HG02870 (cell line): ENCODE measurements at regions not wholly inside any gene's neighbourhood (a gene's known extent, or its start where the extent isn't known, plus 50 kb on each side); places are given as distances from the start of the nearest gene placed in this dataset.
"Not testable (repeated sequence)": the region's sequence is repeated elsewhere in the genome, so short reads cannot be mapped to it uniquely, and the experiment has no call there.

Source experiments
- ATAC-seq: cut with Tn5 transposase; IDR thresholded peaks from one replicate; pipeline ENCODE4 v1.9.1; 2021; ENCODE audit warnings: mild to moderate bottlenecking, moderate library complexity; ENCODE audit not compliant: unreplicated experiment

DNA sequence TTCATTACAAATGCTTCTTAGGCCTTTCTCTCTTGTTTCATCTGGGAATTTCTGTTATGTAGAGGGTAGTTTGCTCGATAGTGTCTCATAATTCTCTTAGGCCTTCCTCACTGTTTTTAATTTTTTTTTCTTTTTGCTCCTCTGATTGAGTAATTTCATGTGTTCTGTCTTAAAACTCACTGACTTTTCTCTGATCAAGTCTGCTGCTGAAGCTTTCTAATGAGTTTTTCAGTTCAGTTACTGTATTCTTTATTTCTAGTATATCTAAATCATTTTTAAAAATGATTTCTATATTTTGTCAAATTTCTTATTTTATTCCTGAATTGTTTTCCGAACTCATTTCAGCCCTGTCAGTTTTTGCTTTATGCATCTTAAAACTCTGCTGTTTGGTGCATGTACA is 228.0 kb downstream of the MID1IP1 start:
- ATAC-seq, result no peak

DNA sequence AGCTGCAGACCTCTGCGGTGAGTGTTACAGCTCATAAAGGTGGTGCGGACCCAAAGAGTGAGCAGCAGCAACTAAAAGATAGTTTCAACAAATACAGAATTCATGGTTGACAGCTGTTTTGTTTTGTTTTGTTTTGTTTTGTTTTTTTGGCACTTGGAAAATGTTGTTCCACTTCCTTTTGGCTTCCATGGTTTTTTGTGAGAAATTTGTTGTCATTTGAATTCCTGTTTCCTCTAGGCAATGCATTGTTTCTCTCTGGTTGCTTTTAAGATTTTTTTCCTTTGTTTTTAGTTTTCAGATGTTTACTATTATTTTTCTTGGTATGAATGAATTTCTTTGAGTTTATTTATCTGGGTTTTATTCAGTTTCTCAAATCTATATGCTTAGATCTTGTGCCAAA is 229.4 kb downstream of the MID1IP1 start:
- no peak for ATAC-seq

- ATAC-seq, result no peak
Observed at GRCh38 chrX:39039890-39040289, 238.6 kb downstream of the MID1IP1 start.

- ATAC-seq, result no peak
Observed at GRCh38 chrX:39043838-39044550, 242.7 kb downstream of the MID1IP1 start.

- ATAC-seq, result no peak
Observed at GRCh38 chrX:39047174-39047573, 245.9 kb downstream of the MID1IP1 start.

DNA sequence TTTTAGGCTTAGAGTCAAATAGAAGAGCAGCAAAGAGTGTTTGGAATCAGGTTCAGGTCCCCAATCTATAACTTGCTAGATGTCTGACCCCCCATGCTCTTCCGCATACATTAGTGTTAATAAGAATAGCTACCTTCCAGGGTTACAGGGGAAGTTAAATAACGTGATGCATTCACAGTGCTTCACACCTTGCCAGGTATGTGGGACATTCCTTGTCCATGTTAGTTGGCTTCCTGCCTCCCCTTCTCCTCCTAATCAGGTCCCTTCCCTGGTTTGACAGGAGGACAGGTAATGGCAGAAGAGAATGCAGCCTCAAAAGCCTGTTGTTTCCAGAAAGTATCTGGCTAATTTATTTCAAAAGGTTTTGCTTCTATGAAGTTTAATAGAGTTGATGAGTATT is 248.7 kb downstream of the MID1IP1 start:
- no peak for ATAC-seq

DNA sequence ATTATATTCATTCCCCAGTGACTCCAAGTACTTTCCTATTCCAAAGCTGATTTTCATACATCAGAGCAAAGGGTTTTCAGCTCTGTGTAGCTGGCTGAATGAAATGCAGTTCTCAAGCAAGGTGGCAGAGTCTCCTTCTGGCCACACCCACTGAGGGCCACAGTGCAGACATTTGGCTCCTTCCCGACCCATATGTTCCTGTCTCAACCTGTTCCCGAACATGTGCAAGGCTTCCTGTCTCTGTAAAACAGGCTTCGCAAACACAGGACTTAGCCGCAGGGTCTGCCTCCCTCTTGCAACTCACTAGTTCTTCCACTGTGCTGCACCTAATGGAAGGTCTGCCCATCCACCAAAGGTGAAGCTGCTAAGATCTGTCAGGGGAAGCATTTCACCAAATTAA is 249.2 kb downstream of the MID1IP1 start:
- no peak for ATAC-seq

DNA sequence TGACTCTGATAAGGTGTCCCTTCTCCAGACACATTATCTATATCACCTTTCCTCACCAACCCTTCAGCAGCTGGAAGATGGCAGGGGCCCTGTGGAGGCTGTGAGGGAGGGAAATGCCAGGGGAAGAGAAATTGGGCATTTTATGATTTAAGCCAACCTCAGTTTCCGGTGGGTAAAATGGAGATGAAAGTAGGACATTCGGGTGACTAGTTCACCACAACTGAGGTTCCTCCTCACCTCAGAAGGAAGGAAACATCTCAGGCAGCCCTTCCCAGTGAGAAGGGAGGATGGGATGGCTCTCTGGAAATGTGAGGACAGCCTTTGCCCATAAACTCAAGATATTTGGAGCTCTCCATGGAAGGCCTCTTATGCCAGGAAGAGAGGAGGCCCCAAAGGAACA is 251.5 kb downstream of the MID1IP1 start:
- ATAC-seq, result no peak

- ATAC-seq, result no peak
Observed at GRCh38 chrX:39058724-39059123, 257.5 kb downstream of the MID1IP1 start.

DNA sequence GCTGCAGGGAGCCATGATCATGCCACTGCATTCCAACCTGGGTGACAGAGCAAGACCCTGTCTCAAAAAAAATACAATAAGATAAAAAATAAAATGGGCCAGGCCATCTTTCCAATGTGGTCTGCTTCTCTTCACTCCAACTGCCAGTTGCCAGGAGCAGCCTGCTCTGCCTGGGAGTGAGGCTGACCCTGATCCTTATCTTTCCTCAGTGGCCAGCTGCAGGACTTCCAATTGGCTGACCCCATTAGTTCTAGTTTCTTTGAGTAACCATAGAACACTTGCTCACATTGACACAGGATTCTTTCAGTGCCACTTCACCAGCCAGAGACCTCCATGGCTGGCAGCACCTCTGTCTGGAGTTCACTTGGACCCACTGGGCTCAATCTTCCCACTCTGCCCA is 258.6 kb downstream of the MID1IP1 start:
- no peak for ATAC-seq

DNA sequence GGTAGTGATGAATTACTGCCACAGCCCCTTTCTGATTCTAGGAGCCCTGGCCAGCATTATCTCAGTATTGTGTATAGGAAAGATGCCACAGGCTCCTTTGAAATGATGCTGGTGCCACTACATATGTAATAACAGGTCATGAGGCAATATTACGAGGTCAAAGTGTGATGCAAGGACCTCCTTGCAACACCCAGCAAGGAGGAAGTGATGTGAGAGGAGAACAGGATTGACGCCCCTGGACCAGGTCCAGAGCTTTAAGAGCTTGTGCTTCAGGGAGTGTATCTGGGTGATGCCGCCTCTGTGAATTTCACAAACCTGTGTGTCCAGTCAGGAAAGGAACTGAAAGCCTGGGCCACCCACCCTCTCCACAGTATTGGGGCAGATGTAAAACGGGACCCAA is 261.8 kb downstream of the MID1IP1 start:
- ATAC-seq, result no peak

DNA sequence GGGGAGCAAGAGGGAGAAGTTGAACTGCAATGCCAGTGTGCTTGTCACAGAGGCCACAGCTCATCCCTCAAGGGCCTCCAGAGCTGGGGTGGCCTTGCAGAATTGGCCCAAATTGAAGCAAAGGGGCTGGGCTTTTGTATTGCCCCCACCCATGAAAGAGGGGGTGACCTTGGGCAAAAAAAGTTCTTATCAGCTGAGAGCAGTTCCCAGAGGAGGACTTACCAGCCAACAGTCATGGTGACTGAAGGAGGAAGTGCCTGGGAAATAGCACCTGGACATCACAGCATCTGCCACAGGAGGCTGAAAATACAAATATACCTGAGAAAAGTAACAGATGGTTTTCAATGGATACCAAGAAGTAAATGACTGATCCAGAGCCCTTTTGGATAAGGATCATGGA is 262.4 kb downstream of the MID1IP1 start:
- no peak for ATAC-seq

GRCh38 chrX:39065051-39065871 is 264.0 kb downstream of the MID1IP1 start:
- ATAC-seq, result no peak

DNA sequence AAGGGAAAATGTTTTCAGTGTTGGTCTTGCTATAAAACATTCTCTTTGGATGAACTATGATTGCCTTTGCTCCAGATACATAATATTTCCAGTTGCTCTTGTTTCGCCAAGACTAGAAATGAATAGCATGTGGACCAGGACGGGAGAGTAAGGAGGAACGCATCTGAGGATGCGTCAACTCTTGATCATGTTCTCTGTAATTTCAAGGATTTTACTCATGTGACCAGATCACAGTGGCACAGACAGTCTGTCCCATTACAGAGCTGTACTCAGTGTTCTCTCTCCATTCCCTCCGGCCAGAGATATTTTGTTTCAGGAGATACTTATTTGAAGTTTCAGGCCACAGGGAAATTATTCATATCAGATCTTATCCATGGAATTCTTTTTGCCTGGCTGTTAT is 266.6 kb downstream of the MID1IP1 start:
- no peak for ATAC-seq

DNA sequence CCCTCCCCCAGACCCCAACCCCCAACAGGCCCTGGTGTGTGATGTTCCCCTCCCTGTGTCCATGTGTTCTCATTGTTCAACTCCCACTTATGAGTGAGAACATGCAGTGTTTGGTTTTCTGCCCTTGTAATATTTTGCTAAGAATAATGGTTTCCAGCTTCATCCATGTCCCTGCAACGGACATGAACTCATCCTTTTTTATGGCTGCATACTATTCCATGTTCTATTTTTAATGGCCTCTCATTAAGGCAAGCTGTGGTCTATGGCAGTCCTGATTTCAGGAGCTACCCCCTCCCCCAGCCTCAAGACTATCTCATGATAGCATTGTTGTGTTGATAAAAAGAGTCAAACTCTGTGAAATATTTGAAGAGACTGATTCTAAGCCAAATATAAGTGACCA is 267.4 kb downstream of the MID1IP1 start:
- ATAC-seq, result not testable (repeated sequence)

DNA sequence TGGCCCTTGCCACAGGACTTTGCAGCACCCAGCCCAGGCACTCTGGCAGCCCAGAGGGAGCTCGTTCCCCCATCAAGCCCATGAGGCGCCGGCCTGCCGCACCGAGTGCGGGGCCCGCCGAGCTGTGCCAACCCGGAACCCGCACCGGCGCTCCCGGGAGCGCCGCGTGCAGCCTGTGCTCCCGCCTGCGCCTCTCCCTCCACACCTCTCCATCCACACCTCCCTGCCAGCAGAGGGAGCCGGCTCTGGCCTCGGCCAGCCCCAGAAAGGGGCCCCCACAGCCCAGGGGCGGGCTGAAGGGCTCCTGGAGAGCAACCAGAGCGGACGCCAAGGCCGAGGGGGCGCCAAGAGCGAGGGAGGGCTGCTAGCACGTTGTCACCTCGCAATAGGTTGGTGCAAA is 268.8 kb downstream of the MID1IP1 start:
- no peak for ATAC-seq

- no peak for ATAC-seq
Observed at GRCh38 chrX:39073131-39073530, 271.9 kb downstream of the MID1IP1 start.

- no peak for ATAC-seq
Observed at GRCh38 chrX:39096599-39096998, 295.3 kb downstream of the MID1IP1 start.

DNA sequence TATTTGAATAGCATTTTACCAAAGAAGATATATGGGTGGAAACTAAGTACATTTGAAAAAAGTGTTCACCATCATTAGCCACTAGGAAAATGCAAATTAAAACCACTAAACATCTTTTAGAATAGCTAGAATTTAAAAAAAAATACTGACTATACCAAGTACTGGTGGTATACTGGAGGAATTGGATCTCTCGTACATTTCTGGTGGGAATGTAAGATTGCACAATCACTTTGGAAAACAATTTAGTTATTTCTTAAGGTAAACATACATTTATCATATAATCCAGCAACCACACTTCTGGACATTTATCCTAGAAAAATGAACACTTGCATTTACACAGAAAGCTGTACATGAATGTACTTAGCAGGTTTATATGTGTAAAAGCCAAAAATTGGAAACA is 303.5 kb downstream of the MID1IP1 start:
- ATAC-seq, result no peak

- no peak for ATAC-seq
Observed at GRCh38 chrX:39112143-39112542, 310.9 kb downstream of the MID1IP1 start.

GRCh38 chrX:39115166-39115565 is 313.9 kb downstream of the MID1IP1 start:
- no peak for ATAC-seq

DNA sequence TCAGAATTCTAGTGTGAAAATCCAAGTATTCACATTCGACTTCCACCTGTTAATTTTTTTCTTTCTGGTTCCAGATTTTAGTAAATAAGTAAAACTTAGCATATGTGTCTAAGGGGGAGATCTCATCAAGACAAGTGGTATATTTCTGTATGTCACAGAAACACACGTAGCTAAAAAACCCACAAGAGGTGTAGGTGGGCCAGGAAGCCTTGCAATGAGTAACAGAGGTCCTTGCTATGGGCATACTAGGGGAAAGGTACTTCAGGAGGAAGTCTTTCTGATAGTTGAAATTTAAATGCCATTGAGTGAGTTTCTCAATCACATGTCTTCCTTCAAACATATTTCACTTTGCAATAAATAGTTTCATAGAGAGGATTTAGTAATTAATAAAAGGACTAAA is 315.8 kb downstream of the MID1IP1 start:
- ATAC-seq, result no peak
